GM18499 (cell line): ENCODE measurements at regions not wholly inside any gene's neighbourhood (a gene's known extent, or its start where the extent isn't known, plus 50 kb on each side); places are given as distances from the start of the nearest gene placed in this dataset.
"Not testable (repeated sequence)": the region's sequence is repeated elsewhere in the genome, so short reads cannot be mapped to it uniquely, and the experiment has no call there.

ENCODE experiments used
- ATAC-seq: cut with Tn5 transposase; IDR thresholded peaks from one replicate; pipeline ENCODE4 v1.9.1; 2021; ENCODE audit warnings: moderate number of reproducible peaks; ENCODE audit not compliant: insufficient read depth, unreplicated experiment

DNA sequence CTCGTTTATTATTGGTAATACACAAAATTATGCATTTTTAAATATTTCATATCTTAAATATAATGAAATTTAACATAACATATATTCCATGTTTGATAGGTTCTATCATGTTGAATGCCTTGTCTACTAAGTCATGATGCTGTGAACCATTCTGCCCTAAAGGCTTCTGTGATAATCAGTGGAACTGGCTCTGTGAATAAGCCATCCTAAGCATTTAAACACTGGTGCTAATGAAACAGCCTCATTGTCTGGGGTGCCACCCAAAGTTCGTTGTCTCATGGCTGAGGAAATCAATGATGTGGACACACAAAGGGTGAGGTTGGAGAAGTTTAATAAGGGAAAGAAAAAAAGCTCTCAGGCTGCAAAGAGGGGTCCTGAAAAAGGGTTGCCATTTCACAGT lies 264.7 kb upstream of the ZRANB2 start:
- ATAC-seq: no peak

DNA sequence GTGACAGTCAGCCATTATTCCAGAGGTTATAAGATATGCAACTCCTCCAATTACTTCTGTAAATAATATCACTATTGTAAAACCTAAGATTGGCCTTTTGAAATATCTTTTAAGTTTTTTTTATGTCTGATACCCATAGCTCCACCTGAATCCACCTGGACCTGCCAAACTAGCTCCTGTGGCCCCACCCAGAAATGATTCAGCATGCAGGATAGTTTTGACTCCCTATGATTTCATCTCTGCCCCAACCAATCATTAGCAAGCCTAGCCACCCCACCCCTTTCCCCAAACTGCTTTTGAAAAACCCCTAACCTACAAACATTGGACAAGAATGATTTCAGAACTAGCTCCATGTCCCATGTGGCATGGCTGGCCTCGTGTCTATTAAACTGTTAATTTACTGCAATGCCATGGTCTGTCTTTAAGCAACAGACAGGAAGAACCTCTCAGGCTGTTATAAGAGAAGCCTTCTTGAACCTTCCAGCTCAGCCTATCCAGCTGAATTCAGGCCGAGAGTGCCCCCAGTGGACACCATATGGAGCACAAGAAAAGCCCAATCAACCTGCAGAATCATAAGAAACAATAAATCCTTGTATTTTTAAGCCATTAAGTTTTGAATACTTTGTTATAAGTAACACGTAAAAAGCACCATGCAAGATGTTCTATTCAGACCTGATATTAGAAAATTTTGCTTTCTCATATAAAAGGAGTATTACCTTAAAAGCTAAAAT lies 263.0 kb upstream of the ZRANB2 start:
- ATAC-seq: no peak

DNA sequence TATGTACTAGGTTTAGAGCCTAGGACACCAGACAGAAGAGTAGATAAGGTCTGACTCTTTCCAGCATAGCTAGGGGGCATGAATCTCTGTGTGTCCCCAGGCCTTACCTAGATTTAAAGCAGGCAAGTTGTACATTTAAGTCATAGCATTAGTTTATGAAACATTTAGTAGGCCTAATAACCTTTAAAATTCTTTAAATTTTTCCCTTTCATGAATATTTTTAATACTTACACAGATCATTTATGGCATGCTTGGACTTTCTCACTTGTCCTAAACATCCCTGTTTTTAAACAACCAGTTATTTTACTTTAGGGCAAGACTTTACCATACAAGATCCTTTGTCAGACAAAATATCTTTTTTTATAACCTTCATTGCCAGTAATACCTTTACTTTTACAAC lies 258.4 kb upstream of the ZRANB2 start:
- no peak for ATAC-seq

DNA sequence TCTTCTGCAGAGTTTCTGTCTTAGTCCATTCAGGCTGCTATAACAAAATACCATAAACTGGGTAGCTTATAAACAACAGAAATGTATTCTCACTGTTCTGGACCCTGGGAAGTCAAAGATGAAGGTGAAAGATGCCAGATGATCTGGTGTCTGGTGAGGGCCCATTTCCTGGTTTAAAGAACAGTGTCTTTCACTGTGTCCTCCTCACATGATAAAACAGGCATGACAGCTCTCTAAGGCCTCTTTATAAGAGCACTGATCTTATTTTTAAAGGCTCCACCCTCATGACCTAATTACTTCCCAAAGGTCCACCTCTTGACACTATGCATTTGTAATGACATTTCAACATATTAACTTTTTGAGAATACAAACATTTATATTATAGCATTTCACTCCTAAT lies 250.2 kb upstream of the ZRANB2 start:
- no peak for ATAC-seq

DNA sequence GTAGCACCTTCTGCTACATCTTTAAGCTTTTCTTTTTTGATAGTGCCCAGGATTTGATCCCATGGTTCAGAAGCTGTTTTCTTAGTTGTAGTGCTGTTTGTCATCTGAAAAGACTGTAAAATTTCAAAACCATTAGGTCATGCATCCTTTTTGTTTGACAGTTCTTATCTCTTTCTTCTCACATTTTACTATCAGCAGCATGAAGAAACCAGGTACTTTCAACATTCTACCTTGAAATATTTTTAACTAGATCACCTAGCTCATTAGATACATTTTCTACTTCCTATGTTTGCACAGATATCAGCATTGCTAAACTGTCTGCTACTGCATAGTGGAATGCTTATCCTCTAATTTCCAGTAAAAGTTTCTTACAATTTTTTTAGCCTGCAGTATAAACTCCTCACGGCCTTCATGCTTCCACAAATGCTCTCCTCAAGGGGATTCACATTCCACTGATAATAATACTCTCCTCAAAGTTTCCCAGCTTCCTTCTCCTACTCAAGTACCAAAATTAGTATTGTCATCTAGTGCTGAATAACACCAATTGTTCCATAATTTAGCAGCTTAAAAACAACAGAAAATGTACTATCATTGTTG lies 243.9 kb upstream of the ZRANB2 start:
- ATAC-seq: no peak

DNA sequence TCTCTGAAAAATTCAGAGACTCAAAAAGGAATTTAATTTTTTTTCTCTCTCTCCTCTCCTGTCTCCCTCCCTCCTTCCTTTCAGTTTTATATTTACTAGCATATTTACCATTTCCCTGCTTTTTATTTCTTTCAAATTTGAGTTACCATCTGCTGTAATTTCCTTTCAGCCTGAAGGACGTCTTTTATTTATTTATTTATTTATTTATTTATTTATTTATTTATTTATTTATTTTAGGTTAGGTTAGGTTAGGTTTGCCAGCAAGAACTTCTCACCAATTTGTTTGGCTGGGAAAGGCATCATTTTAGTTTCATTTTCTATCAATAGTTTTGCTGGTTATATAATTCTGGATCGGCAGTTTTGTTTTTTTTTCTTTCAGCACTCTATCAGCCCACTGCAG lies 231.7 kb upstream of the ZRANB2 start:
- ATAC-seq: no peak

DNA sequence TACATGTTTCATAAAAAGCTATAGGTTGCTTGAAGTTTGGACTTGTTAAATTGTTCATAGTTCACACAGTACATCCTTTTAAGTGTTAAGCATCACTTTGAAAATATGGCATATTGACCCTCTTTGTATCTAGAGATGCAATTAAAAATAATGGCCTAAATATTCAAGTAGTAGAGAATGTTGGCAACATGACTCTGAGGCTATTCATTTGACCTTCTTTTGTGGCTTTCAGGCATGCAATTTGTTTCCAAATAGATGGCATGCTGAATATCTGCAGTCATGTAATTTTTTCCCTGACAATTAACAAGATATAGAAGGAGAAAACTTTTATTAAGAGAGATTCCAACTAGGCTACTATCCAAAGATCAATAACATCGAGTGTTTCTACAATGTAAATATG lies 230.5 kb upstream of the ZRANB2 start:
- no peak for ATAC-seq

DNA sequence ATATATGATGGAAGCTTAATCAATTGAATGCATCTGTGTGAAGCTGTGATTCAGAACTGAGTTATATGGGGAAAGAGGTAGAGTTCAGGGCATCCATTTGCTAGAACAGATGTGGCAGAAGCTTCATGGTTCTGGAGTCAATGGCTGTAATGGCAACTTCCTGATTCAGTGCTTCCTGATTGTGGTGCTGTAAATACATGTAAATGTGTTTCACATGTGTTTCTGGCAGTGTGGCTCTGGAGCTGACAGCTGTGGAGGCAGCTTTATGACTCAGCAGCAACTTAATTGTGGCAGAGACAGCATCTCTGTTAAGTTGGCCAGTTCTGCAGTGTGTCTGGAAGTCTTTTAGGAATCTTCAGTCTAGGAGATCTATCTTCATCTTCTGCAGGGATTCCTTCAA lies 226.6 kb upstream of the ZRANB2 start:
- peak; percentile 83 for ATAC-seq

DNA sequence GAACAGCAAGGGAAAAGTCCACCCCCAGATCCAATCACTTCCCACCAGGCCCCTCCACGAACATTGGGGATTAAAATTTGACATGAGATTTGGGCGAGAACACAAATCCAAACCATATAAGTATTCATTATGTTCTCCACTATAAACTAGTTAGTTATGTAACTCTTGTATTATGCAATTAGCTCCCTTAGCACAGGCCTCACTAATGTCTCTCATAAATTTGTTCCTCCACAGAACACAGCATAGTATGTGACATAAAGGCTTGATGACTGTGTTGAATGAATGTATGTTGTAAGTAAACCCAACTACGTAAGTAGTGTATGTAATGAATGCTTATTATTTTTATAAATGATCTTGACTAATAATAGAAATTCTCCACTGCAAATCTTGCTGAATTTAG lies 223.3 kb upstream of the ZRANB2 start:
- no peak for ATAC-seq

DNA sequence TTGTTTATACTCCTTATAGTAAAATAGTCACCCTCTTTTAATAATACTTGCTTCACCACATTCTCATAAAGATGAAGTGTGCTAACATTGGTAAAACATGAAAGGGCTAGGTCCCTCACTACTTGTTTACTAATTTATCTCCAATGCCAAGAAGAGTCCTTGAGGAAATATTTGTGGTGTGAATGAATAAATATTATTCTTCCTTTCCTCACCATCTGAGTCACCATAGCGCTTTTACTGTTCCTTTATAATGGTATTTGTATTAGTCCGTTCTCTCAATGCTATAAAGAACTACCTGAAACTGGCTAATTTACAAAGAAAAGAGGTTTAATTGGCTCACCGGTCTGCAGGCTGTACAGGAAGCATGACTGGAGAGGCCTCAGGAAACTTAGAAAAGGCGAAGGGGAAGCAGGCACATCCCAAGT lies 222.8 kb upstream of the ZRANB2 start:
- ATAC-seq: no peak

DNA sequence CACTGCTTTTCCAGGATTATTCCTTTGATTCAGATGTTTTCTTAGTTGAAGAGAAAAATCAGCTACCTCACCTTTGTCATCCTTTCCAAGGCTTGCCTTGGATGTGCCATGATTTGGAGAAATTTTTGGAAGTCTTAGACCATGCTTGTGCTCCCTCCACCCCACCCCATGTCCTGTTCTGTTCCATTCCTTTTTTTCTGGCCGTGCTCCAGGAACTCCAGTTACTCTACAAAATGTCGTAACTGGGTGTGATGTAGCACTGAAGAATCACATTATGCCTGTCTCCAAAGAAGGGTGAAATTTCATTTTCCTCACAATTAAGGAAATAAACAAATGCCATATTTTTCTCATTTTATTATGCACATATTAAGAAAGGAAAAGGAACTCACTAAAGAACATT lies 217.8 kb upstream of the ZRANB2 start:
- no peak for ATAC-seq

DNA sequence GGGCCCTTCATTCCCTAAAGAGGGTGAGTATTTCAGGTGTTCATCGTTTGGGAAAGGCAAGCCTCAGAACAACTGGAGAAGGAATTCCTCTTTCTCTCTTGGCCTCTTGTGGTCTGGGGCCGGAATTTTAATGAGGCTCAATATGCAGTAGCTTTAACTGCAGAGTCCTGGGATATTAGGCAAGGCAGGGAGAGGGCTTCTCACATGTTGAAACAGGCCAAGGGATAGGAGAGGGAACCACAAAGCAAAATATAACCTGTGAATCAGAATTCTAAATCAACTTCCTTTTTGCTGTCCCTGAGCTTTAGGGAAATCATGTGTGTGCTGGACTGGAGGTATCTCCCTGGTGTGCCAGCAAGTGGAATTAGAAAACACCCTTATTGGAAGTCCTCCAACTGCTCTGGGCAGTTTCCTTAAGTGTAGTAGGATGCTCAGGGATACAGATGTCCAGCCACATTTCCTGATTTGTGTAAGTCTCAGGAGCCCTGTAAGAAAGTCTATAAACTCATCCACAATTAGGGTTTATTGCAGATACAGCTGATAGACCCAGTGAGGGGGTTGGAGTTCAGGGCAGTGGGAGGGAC lies 215.8 kb upstream of the ZRANB2 start:
- no peak for ATAC-seq

DNA sequence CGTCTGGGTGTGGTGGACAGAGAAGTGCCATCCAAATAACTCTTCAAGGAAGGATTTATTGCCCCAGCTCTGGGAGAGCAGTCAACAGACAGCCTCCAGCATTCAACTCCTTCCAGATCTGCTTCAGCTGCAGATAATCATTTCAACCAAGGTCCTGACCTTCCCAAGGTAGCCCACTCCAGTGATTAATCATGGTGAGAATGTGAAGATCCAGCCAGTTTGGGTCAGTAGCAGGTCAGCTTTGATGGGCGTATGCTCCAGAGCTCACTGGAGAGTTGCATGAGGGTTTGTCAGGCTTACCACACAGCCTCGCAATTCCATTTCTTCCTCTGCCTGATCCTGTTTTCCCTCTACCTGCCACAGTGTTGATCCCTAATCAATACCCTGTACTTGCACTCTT lies 214.5 kb upstream of the ZRANB2 start:
- no peak for ATAC-seq

DNA sequence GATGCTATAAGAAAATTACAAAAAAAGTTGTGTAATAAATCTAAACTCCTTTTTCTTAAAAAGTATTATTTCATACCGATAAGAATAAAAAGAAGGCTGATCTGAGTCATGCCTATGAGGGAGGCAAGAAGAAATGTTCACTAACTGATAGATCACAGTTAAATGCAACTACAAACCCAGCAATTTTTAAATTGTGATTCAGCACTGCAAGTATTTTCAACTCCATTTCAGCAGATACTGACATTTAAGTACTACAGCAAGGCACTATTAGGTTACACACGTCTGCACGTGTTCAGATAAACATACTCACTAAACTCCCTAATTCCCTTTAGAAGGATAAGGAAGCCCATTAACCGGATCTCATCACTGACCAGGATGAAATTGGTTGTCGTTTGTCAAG lies 213.3 kb upstream of the ZRANB2 start:
- no peak for ATAC-seq

DNA sequence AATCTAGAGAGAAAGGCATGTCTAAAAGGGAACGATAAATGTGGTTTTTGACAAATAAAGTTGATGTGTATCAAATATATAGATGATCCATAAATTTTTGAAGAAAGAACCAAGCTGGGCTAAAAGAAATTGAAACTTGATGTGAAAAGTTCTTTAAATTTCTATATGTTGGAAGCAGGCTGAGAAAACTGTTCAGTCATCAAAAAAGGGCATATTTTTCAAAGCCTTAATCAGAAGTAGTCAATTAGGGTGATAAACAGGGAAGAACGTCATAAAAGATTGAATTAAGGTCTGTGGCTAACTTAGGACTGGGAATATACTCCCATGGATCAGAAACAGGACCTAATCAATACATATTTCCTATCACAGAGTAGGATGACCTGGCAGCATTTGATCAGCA lies 211.4 kb upstream of the ZRANB2 start:
- no peak for ATAC-seq

DNA sequence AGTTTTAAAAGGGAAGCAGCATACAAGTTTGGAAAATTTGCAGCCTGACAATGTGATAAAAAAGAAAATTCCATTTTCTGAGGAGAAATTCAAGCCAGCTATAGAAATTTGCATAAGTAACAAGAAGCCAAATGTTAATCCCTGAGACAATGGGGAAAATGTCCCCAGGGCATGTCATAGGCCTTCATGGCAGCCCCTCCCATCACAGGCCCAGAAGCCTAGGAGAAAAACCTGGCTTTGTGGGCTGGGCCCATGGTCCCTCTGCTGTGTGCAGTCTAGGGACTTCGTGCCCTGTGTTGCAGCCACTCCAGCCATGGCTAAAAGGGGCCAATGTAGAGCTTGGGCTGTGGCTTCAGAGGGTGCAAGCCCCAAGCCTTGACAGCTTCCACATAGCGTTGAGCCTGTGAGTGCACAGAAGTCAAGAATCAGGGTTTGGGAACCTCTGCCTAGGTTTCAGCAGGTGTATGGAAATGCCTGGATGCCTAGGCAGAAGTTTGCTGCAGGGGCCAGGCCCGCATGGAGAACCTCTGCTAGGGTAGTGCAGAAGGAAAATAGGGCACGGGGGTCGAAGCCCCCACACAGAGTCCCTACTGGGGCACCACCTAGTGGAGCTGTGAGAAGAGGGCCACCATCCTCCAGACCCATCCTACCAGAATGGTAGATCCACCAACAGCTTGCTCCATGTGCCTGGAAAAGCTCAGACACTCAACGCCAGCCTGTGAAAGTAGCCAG lies 209.8 kb upstream of the ZRANB2 start:
- ATAC-seq: not testable (repeated sequence)

DNA sequence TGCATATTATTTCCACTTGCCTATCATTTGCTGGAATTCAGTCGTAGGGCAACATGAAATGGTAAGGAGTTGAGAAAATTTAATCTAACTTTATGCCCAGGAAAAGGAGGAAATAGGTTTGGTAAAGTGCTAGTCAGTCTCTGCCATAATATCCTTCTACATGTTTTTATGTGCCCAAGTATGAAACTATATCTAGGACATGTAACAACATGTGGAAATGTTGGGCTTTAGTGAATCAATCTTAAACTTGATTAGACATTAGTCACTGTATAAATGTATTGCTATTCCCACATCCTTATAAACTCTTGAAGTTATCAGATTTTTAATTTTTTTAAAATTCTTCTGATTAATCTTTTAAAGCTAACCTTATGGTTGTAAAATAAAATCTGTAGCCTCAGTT lies 204.7 kb upstream of the ZRANB2 start:
- no peak for ATAC-seq

DNA sequence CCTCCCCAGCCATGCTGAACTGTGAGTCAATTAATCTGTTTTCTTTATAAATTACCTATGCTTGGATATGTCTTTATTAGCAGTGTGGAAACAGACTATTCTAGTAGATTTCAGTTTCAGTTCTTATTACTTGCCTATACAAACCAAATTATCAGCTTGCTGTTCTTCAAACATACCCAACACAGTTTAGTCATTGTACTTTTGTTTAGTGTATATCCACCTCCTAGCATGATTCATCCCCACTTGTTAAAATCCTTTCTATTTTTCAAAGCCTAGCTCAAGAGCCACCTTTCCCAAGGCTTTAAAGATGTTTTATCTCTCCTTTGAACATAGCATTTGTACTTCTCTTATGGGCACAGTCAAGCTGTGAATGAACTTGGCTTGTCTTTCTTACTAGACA lies 195.6 kb upstream of the ZRANB2 start:
- no peak for ATAC-seq

DNA sequence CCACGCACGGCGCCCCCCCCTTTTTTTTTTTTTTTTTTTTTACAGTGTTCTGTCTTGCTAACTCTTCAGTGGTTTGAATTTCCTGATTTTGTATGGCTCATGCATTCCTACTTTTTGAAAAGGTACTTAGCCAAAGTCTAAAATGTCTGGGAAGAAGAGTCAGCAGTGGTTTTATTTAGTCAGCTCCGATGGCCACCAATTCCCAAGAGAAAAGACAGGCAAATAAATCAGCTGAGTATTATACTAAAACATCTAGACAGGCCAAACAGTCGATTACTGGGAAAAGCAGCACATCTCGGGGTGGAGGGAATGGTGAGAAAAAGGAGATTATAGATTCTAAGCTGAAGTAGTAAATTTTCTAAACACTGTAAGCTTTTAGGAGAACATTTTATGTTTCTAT lies 192.5 kb upstream of the ZRANB2 start:
- no peak for ATAC-seq

DNA sequence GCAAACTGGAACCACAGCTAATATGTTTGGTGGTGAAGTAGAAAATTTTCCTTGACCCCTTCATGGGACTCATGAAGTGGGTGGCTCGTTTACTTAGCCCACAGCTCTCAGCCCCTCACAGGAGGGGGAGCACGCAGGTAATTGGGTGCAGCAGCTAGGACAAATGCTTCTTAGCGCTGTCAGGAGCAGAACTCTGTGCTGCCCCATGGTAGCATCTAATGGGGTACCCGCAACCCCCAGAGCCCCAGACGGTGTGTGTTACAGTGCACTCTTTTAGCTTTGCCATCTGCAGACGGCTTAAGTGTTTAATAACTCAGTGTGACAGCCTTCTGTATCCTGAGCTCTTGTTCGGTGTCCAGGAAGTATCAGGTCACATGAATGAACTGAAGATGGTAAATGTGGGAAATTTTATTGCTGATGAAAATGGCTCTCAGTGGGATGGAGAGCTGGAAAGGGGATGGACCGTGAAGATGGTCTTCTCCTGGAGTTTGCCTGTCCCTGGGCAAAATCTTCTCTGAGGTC lies 189.6 kb upstream of the ZRANB2 start:
- no peak for ATAC-seq

DNA sequence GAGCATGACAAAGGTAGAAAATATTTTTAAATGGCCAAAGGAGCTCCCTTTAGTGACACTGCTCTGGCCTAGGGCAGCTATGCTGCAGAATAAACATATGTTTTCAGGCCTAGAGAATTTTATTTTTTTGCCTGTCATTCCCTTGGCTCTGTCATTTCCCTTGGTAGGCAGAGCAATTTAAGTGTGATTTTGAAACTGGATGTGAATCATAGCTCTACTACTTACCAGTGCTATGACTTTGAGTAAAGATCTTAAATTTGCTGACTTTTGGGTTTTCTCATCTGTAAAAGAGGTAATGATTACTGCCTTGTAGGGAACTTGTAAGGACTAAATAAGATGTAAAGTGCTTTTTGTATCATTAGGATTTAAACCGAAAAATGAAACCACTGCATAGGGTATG lies 189.0 kb upstream of the ZRANB2 start:
- no peak for ATAC-seq
